NCI-H146 (cell line): ENCODE measurements at regions not wholly inside any gene's neighbourhood (a gene's known extent, or its start where the extent isn't known, plus 50 kb on each side); places are given as distances from the start of the nearest gene placed in this dataset.

Source experiments
- DNase-seq: peaks from one replicate; lab custom pipeline; 2025; lab: John Stamatoyannopoulos, UW

DNA sequence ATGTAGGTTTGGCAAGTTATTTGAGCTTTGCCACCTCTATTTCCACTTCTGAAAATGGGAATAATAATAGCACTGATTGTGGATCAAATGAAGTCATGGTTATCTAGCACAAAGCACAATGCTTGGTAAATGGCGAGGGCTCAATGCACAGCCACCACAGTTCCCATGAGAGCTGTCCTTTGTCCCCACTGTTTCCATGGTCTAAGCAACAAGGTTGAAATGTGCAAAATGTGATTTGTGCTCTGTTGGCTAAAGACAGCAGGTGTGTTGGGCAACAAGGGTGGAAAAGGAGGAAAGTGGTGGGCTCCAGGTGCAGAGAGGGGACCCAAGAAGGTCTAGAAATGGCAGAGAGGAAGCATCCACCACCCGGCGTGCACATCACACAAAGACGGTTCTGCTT lies 200.5 kb downstream of the TRIM29 start:
- DNase-seq: no peak

DNA sequence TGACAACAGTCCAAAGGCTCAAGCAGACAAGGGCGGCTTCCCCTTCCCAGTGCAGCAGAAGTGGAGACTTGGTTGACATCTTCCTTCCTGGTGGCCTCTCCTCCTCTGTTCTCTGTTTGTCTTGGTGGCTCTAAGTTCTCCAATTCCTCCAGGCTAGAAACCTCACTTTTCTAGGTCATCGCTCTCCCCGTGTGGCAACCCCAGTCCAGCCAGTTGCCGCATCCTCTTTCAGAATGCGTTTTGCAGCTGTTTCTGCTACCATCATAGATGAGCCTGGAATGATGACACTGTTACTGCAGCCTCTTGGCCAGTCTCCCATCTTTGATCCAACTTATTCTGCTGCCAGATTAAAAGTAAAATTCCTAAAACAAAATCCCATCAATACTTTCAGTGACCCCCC lies 201.5 kb downstream of the TRIM29 start:
- DNase-seq: no peak

DNA sequence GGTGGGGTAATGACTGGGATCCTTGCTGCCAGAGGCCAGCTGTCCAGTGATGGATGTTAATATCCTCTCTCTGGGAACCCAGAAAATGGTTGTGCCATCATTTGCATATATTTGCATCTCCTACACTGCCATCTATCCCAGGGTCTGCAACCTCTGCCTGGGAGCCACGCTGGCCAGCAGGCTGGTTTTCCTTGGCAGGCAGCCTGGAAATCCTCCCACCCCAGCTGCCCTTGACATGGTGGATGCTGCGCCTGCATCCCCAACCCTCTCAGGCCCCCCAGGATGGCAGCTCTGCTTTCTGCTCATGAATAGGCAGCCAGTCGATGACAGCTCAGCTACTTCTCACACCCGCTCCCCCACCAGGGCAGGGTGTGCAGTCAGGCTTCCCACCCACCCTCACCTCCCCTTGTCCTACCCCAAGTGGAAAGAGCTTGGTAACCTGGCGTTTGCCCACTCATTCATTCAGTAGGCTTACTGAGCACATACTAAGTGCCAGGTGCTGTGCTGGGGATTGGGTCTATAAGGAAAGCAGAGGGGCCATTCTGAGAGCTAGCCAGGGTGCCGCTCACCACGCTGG lies 202.5 kb downstream of the TRIM29 start:
- no peak for DNase-seq

DNA sequence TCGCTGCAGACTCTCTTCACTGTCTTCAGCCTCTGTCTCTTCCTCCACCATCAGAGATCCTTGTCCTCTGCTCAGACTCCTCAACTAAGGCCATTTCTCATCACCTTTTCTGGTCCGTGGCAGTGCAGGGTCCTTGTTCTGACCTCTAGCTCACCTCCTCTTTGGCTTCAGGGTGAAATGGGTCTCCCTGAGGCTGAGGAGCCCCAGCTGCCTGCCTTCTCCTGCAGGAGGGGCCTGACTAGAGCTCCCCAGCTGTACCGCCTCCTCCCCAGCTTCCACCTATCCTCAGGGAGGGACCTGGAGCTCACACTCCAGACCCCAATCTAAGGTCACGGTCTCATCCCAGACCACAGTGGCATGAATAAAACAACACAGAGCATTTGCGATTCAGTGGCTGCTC lies 203.0 kb downstream of the TRIM29 start:
- DNase-seq: no peak

DNA sequence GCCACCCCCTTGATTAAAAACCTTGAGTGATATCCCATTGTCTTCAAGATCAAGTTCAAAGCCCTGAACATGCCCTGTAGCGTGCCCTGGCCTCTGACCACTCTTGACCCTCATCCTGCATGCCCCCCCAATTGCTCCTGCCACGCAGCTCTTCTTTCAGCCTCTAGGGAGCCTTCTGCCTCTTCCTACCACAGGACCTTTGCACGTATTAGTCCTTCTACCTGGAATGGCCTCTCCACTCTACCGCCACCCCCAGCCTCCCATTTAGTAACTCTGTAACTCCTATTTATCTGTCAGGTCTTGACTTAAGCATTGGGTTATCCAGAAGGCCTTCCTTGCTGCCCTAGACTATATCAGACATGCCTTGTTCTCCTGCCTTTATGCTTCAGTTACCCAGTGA lies 203.6 kb downstream of the TRIM29 start:
- DNase-seq: no peak

DNA sequence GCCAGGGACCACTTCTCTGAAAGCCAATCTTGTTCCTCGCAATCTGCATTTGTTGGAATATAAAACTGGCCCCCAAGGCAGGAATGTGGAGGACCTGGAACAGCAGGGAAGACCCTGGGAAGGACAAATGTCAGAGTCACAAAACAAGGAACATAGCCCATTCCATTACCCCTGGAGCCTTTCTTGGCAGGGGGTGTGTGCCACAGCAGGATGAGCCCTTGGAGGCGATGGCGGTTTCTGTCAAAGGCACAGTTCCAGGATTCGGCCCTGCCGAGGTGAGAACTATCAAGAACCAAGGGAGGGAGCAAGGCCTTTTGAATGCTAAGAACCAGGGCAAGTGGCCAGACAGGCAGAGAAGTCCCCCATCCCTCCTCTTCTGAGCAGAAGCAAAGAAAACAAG lies 204.3 kb downstream of the TRIM29 start:
- no peak for DNase-seq

DNA sequence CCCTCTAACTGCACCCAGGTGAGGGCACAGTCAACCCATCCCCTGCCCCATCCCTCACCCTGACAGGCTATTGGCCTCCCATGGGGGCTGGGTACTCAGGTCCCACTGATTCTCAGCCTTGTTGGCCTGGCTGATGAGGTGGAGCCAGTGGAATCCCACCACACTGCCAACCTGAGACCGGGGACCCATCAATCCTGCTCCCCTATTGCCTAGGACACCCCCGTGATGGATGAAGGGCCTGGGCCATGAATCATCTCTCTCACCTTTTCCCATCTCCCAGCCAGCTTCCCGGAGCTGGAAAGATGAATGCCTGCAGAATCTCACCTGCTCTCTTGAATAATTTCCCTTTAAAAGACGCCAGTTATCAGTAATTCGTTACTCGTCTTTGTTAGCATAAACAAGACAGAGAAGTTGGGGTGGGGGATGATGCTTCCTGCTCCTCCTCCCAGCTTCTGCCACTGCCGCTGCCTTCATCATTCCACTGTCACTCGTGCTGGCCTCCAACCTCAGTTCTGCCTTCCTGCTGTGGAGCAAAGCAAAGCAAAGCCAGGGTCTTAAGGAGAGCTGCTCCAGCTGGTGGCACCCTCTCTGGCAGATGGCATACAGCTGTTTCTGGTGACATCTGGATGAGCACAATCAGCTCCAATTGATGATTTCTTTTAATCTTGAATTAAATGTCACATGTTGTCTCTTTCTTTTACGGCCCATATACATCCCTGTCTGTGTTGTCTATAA lies 204.0 kb upstream of the NECTIN1 start:
- DNase-seq: no peak

DNA sequence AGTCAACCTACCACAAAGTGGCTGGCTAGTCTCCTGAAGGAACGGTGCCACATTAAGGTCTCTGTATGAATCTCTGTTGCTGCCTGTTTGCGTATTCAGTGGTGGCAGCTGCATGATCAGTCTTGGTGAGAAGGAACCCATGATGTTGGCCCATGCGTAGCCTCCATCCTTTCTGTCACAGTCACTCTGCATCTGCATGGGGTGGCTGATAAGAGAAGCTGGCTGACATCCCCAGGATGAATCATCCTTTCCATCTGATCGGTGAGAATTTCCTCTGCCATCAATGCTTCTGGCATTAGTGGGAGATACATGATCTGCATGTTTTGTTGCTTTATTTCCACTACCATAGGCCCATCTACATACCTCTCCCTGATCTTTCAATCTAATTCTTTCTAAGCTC lies 199.0 kb upstream of the NECTIN1 start:
- no peak for DNase-seq

DNA sequence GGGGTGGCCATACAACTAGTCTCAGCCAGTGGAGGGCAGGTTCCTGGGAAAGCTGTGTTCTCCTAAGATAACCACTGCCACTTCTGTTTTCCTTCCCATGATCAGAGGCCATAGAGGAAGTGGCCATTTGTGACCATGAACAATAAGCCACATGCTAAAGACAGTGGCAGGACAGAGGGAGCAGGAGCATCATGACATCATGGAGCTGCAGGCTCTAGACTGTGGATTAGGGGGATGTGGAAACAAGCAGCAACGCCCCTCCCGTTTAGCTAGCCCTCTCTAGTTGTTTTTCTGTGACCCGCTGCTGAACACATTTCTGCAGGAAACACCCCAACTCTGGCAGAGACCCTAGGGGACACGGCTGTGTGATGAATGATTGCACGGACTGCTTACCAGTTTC lies 195.0 kb upstream of the NECTIN1 start:
- no peak for DNase-seq

DNA sequence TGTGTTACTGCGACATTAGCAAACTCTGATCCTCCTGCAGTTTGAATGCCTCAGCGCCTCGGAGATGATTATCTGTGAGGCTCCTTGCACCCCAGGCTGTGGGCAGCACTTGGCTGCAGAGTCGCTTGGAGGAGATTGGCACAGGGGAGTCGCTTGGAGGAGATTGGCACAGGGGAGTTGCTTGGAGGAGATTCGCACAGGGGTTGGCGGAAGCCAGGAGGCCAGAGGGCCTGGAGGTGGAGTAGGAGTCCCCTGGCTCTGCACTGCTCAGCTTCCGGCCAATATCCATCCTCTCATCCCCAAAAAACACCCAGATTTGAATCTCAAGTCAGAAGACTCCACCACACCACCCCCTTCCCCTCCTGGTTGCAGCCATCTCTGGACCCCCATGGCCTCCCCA lies 192.6 kb upstream of the NECTIN1 start:
- DNase-seq: no peak

DNA sequence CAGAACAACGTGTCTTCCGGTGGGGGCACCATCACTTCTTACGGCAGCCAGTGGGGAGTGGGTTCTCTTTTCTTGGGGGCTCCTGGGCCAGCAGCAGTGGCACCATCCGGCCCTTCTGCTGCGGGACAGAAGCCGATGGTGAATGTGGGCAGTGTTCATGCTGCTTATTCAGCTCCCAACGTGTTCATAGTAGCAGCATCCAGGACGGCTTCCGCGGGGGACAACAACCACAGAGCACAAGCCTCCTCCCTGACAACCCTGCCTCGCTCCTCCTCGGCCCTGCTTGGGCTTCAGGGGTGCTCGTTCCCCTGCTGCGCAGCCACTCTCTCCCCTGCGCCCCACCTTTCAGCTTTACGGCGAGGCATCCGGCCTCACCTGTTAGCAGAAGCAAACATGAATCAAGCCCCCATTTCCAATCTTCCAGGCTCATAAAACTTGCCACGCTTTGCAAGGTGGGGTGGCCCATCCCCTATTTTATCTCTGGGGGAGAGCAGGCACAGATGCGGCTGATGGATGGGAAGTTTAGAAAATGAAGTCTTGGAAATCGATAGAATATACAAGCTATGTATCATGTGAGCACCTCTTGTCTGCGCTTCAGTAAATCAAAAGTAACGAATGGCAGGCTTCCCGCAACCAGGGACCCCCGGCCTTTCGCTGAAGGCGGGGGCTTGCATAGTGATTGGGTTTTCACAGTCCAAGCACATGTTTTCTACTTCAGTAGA lies 191.8 kb upstream of the NECTIN1 start:
- no peak for DNase-seq

DNA sequence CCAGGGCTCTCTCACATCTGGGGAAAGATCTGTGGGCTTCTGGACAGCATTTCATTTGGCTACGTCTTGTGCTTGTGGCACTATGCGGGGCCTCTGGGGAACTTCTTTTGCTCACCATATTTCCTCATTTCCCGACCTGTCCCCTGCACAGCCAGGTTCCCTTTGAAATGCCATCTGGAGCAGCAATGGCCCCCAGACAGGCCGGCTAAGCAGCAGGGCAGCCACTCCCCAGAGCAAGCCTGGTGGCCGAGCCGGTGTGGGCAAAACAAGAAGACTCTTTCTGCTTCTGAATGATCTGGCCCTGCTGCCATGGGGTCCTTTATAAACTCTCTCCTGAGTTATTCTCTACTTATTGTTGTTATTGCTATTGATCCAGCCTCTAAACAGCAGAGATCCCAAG lies 190.7 kb upstream of the NECTIN1 start:
- no peak for DNase-seq

DNA sequence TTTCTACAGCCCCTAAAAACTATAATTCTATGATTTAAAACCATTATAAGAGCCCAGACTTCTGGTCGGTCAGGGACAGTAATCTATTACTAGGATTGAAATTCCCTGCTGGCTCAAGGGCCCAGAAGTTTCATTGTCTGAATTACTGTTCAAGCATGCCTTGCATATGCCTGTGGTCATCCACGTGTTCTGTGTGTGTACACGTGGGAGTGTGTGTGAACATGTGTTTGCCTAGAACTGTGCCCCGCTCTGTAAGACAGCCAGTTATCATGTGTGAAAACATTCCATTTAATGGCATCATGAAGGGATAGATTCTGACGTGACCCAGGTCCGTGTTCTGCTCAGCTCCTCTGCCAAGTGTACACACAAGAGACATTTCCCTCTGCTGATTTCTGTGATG lies 189.3 kb upstream of the NECTIN1 start:
- no peak for DNase-seq

DNA sequence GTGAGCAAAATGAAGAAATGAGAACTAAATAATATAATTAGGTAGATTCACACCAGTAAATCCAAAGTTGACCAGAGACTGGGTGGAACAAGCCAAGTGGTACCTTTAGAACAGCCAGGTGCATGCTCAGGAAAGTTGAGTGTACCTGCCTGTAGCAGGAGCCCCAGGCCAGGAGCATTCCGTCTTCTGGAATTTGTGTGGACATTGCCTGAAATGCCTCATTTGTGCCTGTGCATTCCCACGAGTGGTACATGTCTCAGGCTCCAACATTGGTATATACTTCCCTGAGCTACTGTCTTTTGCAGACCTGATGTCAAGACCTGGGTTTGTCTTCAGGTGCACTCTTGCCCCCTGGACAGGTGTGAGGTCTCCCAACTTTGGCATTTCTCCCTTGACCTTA lies 187.6 kb upstream of the NECTIN1 start:
- no peak for DNase-seq

DNA sequence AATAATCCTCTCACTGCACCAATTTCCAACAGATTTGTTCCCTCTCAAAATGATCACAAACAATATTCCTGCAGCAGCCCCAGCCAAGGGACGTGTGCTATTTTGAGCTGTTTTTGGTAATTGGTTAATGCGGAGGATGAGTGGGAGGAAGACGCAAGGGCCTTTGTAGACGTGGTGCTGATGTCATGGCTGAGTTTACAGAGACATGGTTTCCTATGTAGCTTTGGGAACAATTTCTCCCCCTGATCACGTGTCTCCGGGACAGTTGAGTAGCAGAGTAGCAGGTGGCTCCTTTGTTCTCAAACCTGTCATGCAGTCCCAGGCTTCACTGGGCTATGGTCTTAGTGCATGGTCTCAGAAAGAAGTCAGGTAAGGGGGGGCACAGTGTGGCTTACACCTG lies 183.2 kb upstream of the NECTIN1 start:
- DNase-seq: peak; percentile 90

DNA sequence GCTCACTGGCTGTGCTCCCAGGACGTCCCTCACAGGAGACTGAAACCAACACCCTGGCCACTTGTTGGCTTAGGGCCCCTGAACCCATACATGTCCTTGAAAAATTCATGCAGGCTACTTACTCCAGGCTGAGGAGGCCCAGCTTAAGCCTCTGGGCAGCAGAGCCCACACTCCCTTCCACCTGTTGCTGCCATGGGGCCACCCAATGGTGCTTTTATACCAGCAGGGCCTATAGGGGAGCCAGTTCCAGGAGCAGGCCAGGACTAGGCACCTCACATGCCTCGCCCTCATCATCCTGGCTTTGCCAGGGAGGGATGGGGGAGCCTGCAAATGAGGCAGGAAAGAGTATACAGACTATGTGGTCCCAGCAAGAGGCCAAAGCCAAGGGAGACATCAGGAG lies 181.7 kb upstream of the NECTIN1 start:
- DNase-seq: no peak

DNA sequence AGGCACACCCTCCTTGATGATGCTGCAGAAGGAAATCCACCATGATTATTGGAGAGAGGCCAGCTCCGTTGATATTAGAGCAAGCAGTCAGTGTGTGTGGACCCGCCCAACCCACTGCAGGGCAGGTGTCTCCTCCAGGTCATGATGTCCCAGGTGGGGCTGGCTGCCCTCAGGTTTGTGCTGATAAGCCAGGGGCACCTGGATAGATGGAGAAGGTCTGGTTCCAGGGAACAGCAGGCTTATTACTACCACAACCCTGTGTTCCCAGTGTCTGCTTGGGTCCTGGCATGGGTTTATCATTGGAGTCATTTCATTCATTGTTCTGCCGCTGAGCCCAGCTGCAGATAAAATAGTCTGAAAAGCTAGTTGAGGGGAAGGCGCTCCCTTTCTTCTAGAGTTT lies 181.1 kb upstream of the NECTIN1 start:
- DNase-seq: peak; percentile 91

DNA sequence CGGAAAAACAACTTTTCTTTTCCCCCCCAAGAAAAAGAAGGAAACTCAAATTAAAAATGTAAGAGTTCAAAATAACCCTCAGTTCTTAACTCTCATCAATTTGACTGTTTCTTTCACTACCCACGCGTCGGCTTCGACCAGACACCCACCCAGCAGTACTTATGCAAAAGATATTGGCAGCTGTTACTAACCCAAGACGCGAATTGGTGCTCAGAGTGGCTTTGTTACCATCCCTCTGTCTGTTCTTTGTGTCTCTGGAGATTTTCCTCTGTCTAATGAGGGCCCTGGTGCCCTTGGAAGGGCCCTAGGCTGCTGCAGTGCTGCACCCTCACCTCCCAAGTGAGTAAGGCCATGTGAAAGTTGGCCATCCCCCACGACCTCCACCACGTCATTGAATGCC lies 180.5 kb upstream of the NECTIN1 start:
- DNase-seq: no peak

DNA sequence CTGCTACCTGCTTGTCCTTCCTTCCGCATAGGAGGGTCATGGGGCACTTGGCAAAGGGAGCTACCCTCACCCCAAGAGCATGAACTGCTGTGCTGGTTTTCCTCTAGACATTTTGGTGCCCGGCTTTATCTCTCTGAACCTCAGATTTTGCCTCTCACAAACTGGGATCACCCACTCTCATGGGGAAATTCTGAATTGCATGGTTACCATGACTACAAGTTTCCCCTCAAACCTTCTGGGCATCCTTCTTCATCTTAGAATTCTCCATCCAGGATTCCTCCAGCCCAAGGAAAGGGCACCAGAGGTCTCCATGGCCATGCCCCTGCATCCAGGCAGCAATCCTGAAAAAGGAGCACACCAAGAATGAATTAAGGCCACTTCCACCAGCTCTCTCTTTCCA lies 180.1 kb upstream of the NECTIN1 start:
- no peak for DNase-seq

DNA sequence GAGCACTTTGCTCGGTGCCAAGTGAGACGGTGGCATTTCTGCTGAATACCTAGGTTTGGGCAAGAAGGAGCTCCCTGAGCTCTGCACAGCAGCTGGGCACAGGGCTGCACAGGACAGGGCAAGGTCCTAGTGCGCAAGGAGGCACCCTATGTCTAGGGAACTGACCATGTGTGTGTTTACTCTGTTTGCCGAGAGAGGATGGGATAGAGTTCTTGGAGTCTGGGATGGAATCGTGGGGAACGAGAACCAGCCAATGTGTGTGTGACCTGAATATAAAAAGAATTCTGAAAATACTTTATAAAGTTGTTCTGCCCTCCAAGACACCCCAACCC lies 179.5 kb upstream of the NECTIN1 start:
- DNase-seq: no peak

DNA sequence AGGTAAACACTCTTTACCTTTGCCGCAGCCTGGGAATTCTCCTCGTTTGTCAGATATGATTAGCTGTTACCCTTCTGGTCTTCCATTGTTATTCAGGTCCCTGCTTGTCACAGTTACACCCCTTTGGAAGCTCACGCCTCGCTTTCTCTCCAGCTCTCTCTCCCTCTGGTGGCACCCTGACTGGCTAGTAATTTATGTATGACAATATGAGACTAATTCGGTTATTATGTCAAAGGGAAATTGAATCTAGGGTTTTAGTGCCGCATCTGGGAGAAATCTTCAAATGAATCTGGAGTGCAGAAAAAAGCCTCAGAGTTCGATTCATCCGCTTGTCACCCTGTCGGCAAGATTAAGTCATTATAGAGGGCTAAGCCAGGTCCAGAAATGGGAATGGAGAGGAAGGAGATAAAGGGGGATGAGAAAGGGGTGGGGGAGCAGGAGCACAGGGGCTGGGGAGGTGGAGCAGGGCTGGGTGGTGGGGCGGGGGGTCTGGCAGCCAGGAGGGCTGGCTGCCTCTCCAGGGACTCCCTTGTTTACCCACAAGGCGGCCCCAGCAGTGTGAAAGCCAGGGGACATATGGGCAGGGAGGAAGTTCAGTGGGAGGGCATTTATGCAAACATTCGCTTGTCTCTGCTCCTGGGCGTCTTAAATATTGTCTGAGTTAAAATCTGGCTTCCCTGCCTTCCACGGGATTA lies 179.0 kb upstream of the NECTIN1 start:
- DNase-seq: peak; percentile 87

DNA sequence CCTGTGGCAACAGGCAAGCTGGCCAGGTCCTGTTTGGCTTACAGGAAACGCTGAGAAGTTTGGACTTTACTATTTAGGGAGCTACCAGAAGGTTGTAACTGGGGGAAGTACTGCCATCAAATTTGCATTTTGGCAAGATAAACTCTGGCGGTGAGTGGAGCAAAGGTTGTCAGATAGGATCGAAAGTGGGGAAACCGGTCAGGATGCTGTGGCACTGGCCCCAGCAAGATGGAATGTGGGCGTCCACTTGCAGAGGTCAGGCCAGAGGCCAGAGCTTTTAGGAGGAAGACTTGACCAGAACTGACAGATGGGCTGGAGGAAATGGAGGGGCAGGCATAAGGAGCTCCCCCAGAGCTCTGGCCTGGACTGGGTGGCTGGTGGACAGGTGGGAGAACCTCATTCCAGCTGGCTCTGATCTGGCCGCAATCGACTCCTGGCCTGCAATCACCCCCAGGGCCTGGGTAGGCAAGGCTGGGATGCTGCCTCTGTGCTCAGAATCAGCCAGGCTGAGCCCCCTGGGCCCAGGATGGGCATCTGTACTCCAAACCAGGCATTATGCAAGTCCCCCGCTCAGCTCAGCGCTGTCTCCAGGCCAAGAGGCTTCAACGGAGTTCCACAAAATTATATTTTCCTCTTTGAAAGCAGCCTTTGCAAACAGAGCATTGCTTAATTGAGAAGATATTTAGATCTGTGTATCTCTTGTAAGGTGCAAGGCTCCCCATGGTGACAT lies 178.3 kb upstream of the NECTIN1 start:
- no peak for DNase-seq
